SK-N-MC (cell line): ENCODE measurements at regions not wholly inside any gene's neighbourhood (a gene's known extent, or its start where the extent isn't known, plus 50 kb on each side); places are given as distances from the start of the nearest gene placed in this dataset.
"Not testable (repeated sequence)": the region's sequence is repeated elsewhere in the genome, so short reads cannot be mapped to it uniquely, and the experiment has no call there.

ENCODE experiments used
- EZH2 ChIP-seq: fragments of 200-600 bp; sonication (generic); IDR thresholded peaks from one replicate; pipeline ENCODE4 v1.6.1; 2017; ENCODE audit warnings: antibody characterized with exemption
- FOXP2 ChIP-seq: optimal IDR thresholded peaks from 2 replicates; pipeline ENCODE3; 2011; ENCODE audit warnings: mild to moderate bottlenecking, moderate library complexity; ENCODE audit not compliant: insufficient read depth; ENCODE audit errors: extremely low read length, control extremely low read depth
- POLR2AphosphoS5 ChIP-seq: IDR thresholded peaks from 2 replicates; pipeline ENCODE4 v1.6.1; 2012; ENCODE audit warnings: mild to moderate bottlenecking, low read depth, low read length, borderline replicate concordance

- not testable (repeated sequence) for TF ChIP-seq EZH2, POLR2AphosphoS5, FOXP2
Measured at GRCh38 chr2:87518066-87518465, 229.8 kb upstream of the PLGLB2 start.
